MM.1S (cell line): ENCODE measurements at regions not wholly inside any gene's neighbourhood (a gene's known extent, or its start where the extent isn't known, plus 50 kb on each side); places are given as distances from the start of the nearest gene placed in this dataset.

Source experiments
- DNase-seq: peaks from one replicate; pipeline ENCODE4 v3.0.0-alpha.2; 2015
- H2AFZ ChIP-seq: fragments of 300-600 bp; sonication (generic); 2 replicates; pipeline ENCODE4 v1.6.0; 2016; ENCODE audit warnings: antibody characterized with exemption, low read length
- H3F3A ChIP-seq: fragments of 300-600 bp; sonication (generic); 2 replicates; pipeline ENCODE4 v1.6.1; 2016; ENCODE audit warnings: mild to moderate bottlenecking, antibody characterized with exemption, low read length, moderate library complexity, mixed read lengths; ENCODE audit not compliant: insufficient read depth
- H3K27ac ChIP-seq: fragments of 300-600 bp; sonication (generic); 2 replicates; pipeline ENCODE4 v1.5.1; 2016; ENCODE audit warnings: mild to moderate bottlenecking, low read length
- H3K27me3 ChIP-seq: fragments of 300-600 bp; sonication (generic); replicated peaks from 2 replicates; pipeline ENCODE4 v1.6.0; 2016; ENCODE audit warnings: low read length; ENCODE audit not compliant: insufficient read depth
- H3K36me3 ChIP-seq: fragments of 300-600 bp; sonication (generic); replicated peaks from 2 replicates; pipeline ENCODE4 v1.6.1; 2016; ENCODE audit warnings: mild to moderate bottlenecking, low read length, mixed read lengths; ENCODE audit not compliant: insufficient read depth
- H3K4me1 ChIP-seq: fragments of 300-600 bp; sonication (generic); 2 replicates; pipeline ENCODE4 v1.6.1; 2016; ENCODE audit warnings: low read length, mixed read lengths
- H3K4me2 ChIP-seq: fragments of 300-600 bp; sonication (generic); 2 replicates; pipeline ENCODE4 v1.6.0; 2016; ENCODE audit warnings: low read depth, low read length
- H3K4me3 ChIP-seq: fragments of 300-600 bp; sonication (generic); 2 replicates; pipeline ENCODE4 v1.5.1; 2016; ENCODE audit warnings: low read length, mixed read lengths
- H3K79me2 ChIP-seq: fragments of 300-600 bp; sonication (generic); 2 replicates; pipeline ENCODE4 v1.6.1; 2016; ENCODE audit warnings: mixed run types, low read length, mixed read lengths
- H3K9ac ChIP-seq: fragments of 300-600 bp; sonication (generic); 2 replicates; pipeline ENCODE4 v1.6.1; 2016; ENCODE audit warnings: low read length, mixed read lengths
- H3K9me2 ChIP-seq: fragments of 300-600 bp; sonication (generic); replicated peaks from 2 replicates; pipeline ENCODE4 v1.6.1; 2016; ENCODE audit warnings: mild to moderate bottlenecking, low read length, mixed read lengths; ENCODE audit not compliant: insufficient read depth
- H3K9me3 ChIP-seq: fragments of 300-600 bp; sonication (generic); replicated peaks from 2 replicates; pipeline ENCODE4 v1.6.1; 2016; ENCODE audit warnings: mild to moderate bottlenecking, low read length, mixed read lengths; ENCODE audit not compliant: insufficient read depth
- H4K20me1 ChIP-seq: fragments of 300-600 bp; sonication (generic); 2 replicates; pipeline ENCODE4 v1.6.1; 2016; ENCODE audit warnings: mild to moderate bottlenecking, low read length, moderate library complexity, mixed read lengths; ENCODE audit not compliant: insufficient read depth
- CTCF ChIP-seq: fragments of 300-600 bp; sonication (generic); IDR thresholded peaks from 2 replicates; pipeline ENCODE4 v1.5.1; 2016; ENCODE audit warnings: antibody characterized with exemption, low read length, mixed read lengths
- EZH2 ChIP-seq: fragments of 300-600 bp; sonication (generic); optimal IDR thresholded peaks from 2 replicates; pipeline ENCODE3; 2017; ENCODE audit warnings: low read depth, mild to moderate bottlenecking, antibody characterized with exemption, low read length, mixed read lengths
- EZH2phosphoT487 ChIP-seq: fragments of 300-600 bp; sonication (generic); IDR thresholded peaks from 2 replicates; pipeline ENCODE4 v1.6.1; 2018; ENCODE audit warnings: antibody characterized with exemption, low read length

GRCh38 chr1:87173231-87173630 is 155.4 kb upstream of the LMO4 start:
- TF ChIP-seq EZH2 (no peak), CTCF (no peak), EZH2phosphoT487 (no peak)
- no peak overlapping the region for H3K27ac ChIP-seq
- H4K20me1 ChIP-seq = no peaks in the 10 kb centered on the region
- DNase-seq = no peak
- H3K9ac ChIP-seq = no peak overlapping the region
- H3K4me3 ChIP-seq = no peak overlapping the region
- no peaks in the 10 kb centered on the region for H3K9me3 ChIP-seq
- no peak overlapping the region for H3K4me2 ChIP-seq
- no peaks in the 10 kb centered on the region for H3K79me2 ChIP-seq
- no peaks in the 10 kb centered on the region for H3K4me1 ChIP-seq
- H2AFZ ChIP-seq = no peak overlapping the region
- H3K9me2 ChIP-seq = no peaks in the 10 kb centered on the region
- no peaks in the 10 kb centered on the region for H3K36me3 ChIP-seq
- H3K27me3 ChIP-seq = no peaks in the 10 kb centered on the region
- H3F3A ChIP-seq = no peaks in the 10 kb centered on the region

- no peak overlapping the region for H3K27ac ChIP-seq
- no peak for DNase-seq
- no peak for TF ChIP-seq CTCF
- TF ChIP-seq EZH2phosphoT487 = no peak
- TF ChIP-seq EZH2 = no peak
- no peak overlapping the region for H3K4me2 ChIP-seq
- H3K9me3 ChIP-seq = no peaks in the 10 kb centered on the region
- no peak overlapping the region for H3K4me3 ChIP-seq
- no peaks in the 10 kb centered on the region for H3K36me3 ChIP-seq
- no peaks in the 10 kb centered on the region for H3K27me3 ChIP-seq
- H2AFZ ChIP-seq = no peak overlapping the region
- no peak overlapping the region for H3K9ac ChIP-seq
- no peaks in the 10 kb centered on the region for H3K4me1 ChIP-seq
- no peaks in the 10 kb centered on the region for H3K9me2 ChIP-seq
- H4K20me1 ChIP-seq = no peaks in the 10 kb centered on the region
- no peaks in the 10 kb centered on the region for H3K79me2 ChIP-seq
- no peaks in the 10 kb centered on the region for H3F3A ChIP-seq
Measured at GRCh38 chr1:87174724-87175245, 153.9 kb upstream of the LMO4 start.

- no peak overlapping the region for H3K9ac ChIP-seq
- no peak for TF ChIP-seq CTCF
- TF ChIP-seq EZH2 = no peak
- no peak for TF ChIP-seq EZH2phosphoT487
- no peak overlapping the region for H3K4me3 ChIP-seq
- no peaks in the 10 kb centered on the region for H3K9me2 ChIP-seq
- H3K9me3 ChIP-seq = no peaks in the 10 kb centered on the region
- no peaks in the 10 kb centered on the region for H3F3A ChIP-seq
- no peaks in the 10 kb centered on the region for H3K27me3 ChIP-seq
- no peak overlapping the region for H2AFZ ChIP-seq
- no peaks in the 10 kb centered on the region for H3K79me2 ChIP-seq
- no peaks in the 10 kb centered on the region for H4K20me1 ChIP-seq
- no peak overlapping the region for H3K4me2 ChIP-seq
- H3K36me3 ChIP-seq = no peaks in the 10 kb centered on the region
- DNase-seq = no peak
- H3K4me1 ChIP-seq = no peaks in the 10 kb centered on the region
- H3K27ac ChIP-seq = no peak overlapping the region
Measured at GRCh38 chr1:87176087-87176486, 152.6 kb upstream of the LMO4 start.
